ENCODE measurements at regions not wholly inside any gene's neighbourhood (a gene's known extent, or its start where the extent isn't known, plus 50 kb on each side); places are given as distances from the start of the nearest gene placed in this dataset.

DNA sequence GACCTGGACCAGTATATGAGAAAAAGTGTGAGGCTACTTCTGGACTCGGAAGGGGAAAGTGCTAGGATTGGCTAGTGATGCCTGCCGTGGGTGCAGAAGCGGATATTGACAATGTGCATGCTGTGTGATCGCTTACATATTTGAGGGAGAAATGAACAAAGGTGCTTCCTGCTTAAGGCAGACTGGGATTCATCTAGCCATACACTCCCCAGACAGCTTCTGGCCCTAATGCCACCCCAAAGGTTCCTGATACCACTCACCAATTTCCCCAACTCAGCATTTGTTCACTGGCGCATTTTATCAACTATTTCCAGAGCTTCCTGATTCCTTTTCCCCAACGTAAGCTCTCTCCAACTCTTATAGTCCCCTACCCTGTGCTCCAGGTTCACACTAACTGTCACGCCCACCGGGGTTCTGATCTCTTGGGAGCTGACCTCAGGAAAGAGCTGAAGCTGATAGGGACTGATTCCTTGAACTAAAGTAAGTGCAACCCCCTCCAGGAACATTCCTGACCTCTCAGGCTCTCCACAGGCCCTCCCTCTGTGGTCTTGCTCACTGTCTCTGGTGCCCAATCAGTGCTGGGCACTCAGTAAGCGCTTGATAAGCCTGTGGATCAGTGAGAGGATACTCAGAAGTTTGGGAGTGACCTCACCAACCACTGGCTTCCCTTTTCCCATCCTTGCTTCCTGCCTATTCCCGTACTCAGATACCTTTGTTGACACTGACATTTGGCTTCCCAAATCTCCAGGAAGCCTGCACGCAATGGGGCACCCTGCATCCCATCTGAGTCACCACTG lies 73.3 kb downstream of the MRPL14 start:
- DNase-seq, result no peak
- Histone ChIP-seq H3K27me3 (ENCODE audit: insufficient read depth) (no peaks in the 10 kb centered on the region), H3K4me2 (peak overlapping the region; percentile 29; the same call in 1 of the 2 replicates), H2AFZ (ENCODE audit: low read depth) (no peak overlapping the region), H3K9ac (no peak overlapping the region), H3K27ac (ENCODE audit: low read depth in 2 of 2, low read length in 1 of 2) (peak overlapping the region; percentile 59 to 94), H3K36me3 (replicated peaks in 1 of 2; ENCODE audit: control insufficient read depth in 1 of 2, insufficient read depth in 2 of 2, low read length in 1 of 2) (no peaks in the 10 kb centered on the region), H3K4me3 (ENCODE audit: low read depth in 2 of 2, low read length in 1 of 2) (no peak overlapping the region), H3F3A (replicated peaks; ENCODE audit: insufficient read depth) (peaks cover 16% of the 10 kb centered on the region), H3K4me1 (ENCODE audit: control insufficient read depth in 1 of 2, insufficient read depth in 2 of 2, low read depth in 1 of 2, low read length in 1 of 2) (peaks cover 74 to 99% of the 10 kb centered on the region in 2 experiments), H3K79me2 (ENCODE audit: insufficient read depth) (no peaks in the 10 kb centered on the region), H3K9me2 (no peaks in the 10 kb centered on the region), H4K20me1 (ENCODE audit: insufficient read depth) (no peaks in the 10 kb centered on the region), H3K9me3 (no peaks in the 10 kb centered on the region)
- no peak for TF ChIP-seq RFX5 (IDR thresholded peaks at IDR 0.05; ENCODE audit: low read length)
- no peak for TF ChIP-seq POLR2AphosphoS5 (IDR thresholded peaks at IDR 0.05; ENCODE audit: low read depth, low read length)
- TF ChIP-seq TAF1 (IDR thresholded peaks at IDR 0.05; ENCODE audit: borderline replicate concordance, low read depth, low read length), result no peak
- no peak for TF ChIP-seq RCOR1 (IDR thresholded peaks at IDR 0.05; ENCODE audit: low read length)
- TF ChIP-seq FOSL2 (IDR thresholded peaks at IDR 0.05; ENCODE audit: borderline replicate concordance, low read depth), result no peak
- TF ChIP-seq USF1 (IDR thresholded peaks at IDR 0.05; ENCODE audit: borderline replicate concordance, low read depth), result no peak
- TF ChIP-seq SIN3A (IDR thresholded peaks at IDR 0.05; ENCODE audit: borderline replicate concordance, low read depth, low read length), result no peak
- TF ChIP-seq, protein P1, sequence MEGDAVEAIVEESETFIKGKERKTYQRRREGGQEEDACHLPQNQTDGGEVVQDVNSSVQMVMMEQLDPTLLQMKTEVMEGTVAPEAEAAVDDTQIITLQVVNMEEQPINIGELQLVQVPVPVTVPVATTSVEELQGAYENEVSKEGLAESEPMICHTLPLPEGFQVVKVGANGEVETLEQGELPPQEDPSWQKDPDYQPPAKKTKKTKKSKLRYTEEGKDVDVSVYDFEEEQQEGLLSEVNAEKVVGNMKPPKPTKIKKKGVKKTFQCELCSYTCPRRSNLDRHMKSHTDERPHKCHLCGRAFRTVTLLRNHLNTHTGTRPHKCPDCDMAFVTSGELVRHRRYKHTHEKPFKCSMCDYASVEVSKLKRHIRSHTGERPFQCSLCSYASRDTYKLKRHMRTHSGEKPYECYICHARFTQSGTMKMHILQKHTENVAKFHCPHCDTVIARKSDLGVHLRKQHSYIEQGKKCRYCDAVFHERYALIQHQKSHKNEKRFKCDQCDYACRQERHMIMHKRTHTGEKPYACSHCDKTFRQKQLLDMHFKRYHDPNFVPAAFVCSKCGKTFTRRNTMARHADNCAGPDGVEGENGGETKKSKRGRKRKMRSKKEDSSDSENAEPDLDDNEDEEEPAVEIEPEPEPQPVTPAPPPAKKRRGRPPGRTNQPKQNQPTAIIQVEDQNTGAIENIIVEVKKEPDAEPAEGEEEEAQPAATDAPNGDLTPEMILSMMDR (IDR thresholded peaks at IDR 0.05), result no peak
- no peak for TF ChIP-seq RAD21 (IDR thresholded peaks at IDR 0.05; ENCODE audit: low read length)
- TF ChIP-seq RXRA (IDR thresholded peaks at IDR 0.05; ENCODE audit: borderline replicate concordance, low read depth), result no peak
- no peak for TF ChIP-seq YY1 (IDR thresholded peaks at IDR 0.05; ENCODE audit: low read depth)
- TF ChIP-seq IRF3 (IDR thresholded peaks at IDR 0.05; ENCODE audit: low read depth, low read length), result no peak
- TF ChIP-seq MXI1 (IDR thresholded peaks at IDR 0.05; ENCODE audit: low read depth, low read length), result no peak
- no peak for TF ChIP-seq EZH2phosphoT487 (IDR thresholded peaks at IDR 0.05; ENCODE audit: borderline replicate concordance, low read depth)
- TF ChIP-seq ELF1 (IDR thresholded peaks at IDR 0.05), result no peak
- TF ChIP-seq SMC3 (IDR thresholded peaks at IDR 0.05; ENCODE audit: low read depth, low read length), result no peak
- no peak for TF ChIP-seq ZBTB33 (IDR thresholded peaks at IDR 0.05; ENCODE audit: borderline replicate concordance, low read depth)
- TF ChIP-seq NFIC (IDR thresholded peaks at IDR 0.05; ENCODE audit: borderline replicate concordance), result no peak
- no peak for TF ChIP-seq GABPA (IDR thresholded peaks at IDR 0.05; ENCODE audit: low read depth)
- CTCF ChIA-PET, result interaction anchor here (0.8 to 12.2 kb wide), 9 partner anchors 11 to 284 kb away, joined by 3 to 203 read pairs (median 4); partner anchors contain the start of gene VEGFA
- POLR2A ChIA-PET, result interaction anchor here (0.7 to 5.7 kb wide), 8 partner anchors 21 to 284 kb away, joined by 3 to 49 read pairs (median 6); partner anchors contain the start of gene VEGFA
- WGBS (ENCODE audit: low lambda C conversion rate), result 78% methylated on average over 11 of the region's 11 CpGs

Measured in SK-N-SH (cell line).